ENCODE measurements at regions not wholly inside any gene's neighbourhood (a gene's known extent, or its start where the extent isn't known, plus 50 kb on each side); places are given as distances from the start of the nearest gene placed in this dataset.
"Not testable (repeated sequence)": the region's sequence is repeated elsewhere in the genome, so short reads cannot be mapped to it uniquely, and the experiment has no call there.

GRCh38 chr1:224023122-224023521, 90.8 kb upstream of the FBXO28 start:
- DNase-seq: not testable (repeated sequence)

- not testable (repeated sequence) for DNase-seq
These were observed 91.5 kb upstream of the FBXO28 start for GRCh38 chr1:224022249-224022970.

GRCh38 chr1:224019866-224020265, 94.0 kb upstream of the FBXO28 start:
- not testable (repeated sequence) for DNase-seq

- DNase-seq: not testable (repeated sequence)
These were observed 98.1 kb upstream of the FBXO28 start for GRCh38 chr1:224015782-224016181.

GRCh38 chr1:224014330-224014649, 99.6 kb upstream of the FBXO28 start:
- DNase-seq: no peak

GRCh38 chr1:224013626-224014329, 100.1 kb upstream of the FBXO28 start:
- DNase-seq: not testable (repeated sequence)

- DNase-seq: not testable (repeated sequence)
These were observed 101.0 kb upstream of the FBXO28 start for GRCh38 chr1:224012807-224013434.

- DNase-seq: not testable (repeated sequence)
These were observed 101.7 kb upstream of the FBXO28 start for GRCh38 chr1:224012162-224012561.

- not testable (repeated sequence) for DNase-seq
These were observed 102.2 kb upstream of the FBXO28 start for GRCh38 chr1:224011751-224012150.

GRCh38 chr1:224011153-224011552, 102.8 kb upstream of the FBXO28 start:
- not testable (repeated sequence) for DNase-seq

GRCh38 chr1:224005973-224006372, 107.9 kb upstream of the FBXO28 start:
- DNase-seq: not testable (repeated sequence)

GRCh38 chr1:224004552-224005315, 109.2 kb upstream of the FBXO28 start:
- DNase-seq: peak in 1 of 2 experiments; percentile 4

GRCh38 chr1:224003896-224004295, 110.0 kb upstream of the FBXO28 start:
- not testable (repeated sequence) for DNase-seq

- DNase-seq: not testable (repeated sequence)
These were observed 112.2 kb upstream of the FBXO28 start for GRCh38 chr1:224001757-224002156.

GRCh38 chr1:223999761-224000160, 114.2 kb upstream of the FBXO28 start:
- DNase-seq: not testable (repeated sequence)

- not testable (repeated sequence) for DNase-seq
These were observed 115.0 kb upstream of the FBXO28 start for GRCh38 chr1:223998676-223999455.

- DNase-seq: peak in 1 of 2 experiments; percentile 0
These were observed 117.5 kb upstream of the FBXO28 start for GRCh38 chr1:223996376-223996775.

GRCh38 chr1:223992456-223993246, 121.3 kb upstream of the FBXO28 start:
- peak; percentile 76 to 90 for DNase-seq

- DNase-seq: not testable (repeated sequence)
These were observed 122.5 kb upstream of the FBXO28 start for GRCh38 chr1:223991297-223991857.

- DNase-seq: not testable (repeated sequence)
These were observed 116.2 kb upstream of the TP53BP2 start for GRCh38 chr1:223961985-223962384.

- not testable (repeated sequence) for DNase-seq
These were observed 107.1 kb upstream of the TP53BP2 start for GRCh38 chr1:223952801-223953200.
